Activated CD4-positive, alpha-beta T cell treated with anti-CD3 and anti-CD28 coated beads, Interleukin-2, Interleukin-6, amounts not matched to agents 100 ng/mL and 50 ng/mL, durations not matched to agents 16 hours and 8 hours (primary cell): ENCODE measurements at regions not wholly inside any gene's neighbourhood (a gene's known extent, or its start where the extent isn't known, plus 50 kb on each side); places are given as distances from the start of the nearest gene placed in this dataset.
"Not testable (repeated sequence)": the region's sequence is repeated elsewhere in the genome, so short reads cannot be mapped to it uniquely, and the experiment has no call there.

Experiments
- DNase-seq: peaks from one replicate; pipeline ENCODE4 v3.0.0-alpha.2; 2020

- DNase-seq = no peak
These were observed 130.3 kb downstream of the MYCN start for GRCh38 chr2:16070648-16070971.

- no peak for DNase-seq
These were observed 129.7 kb downstream of the MYCN start for GRCh38 chr2:16069933-16070647.

- no peak for DNase-seq
These were observed 129.2 kb downstream of the MYCN start for GRCh38 chr2:16069663-16069932.

GRCh38 chr2:16068552-16068940 is 128.2 kb downstream of the MYCN start:
- DNase-seq = no peak

- DNase-seq = no peak
These were observed 127.7 kb downstream of the MYCN start for GRCh38 chr2:16067866-16068551.

GRCh38 chr2:16067444-16067843 is 127.1 kb downstream of the MYCN start:
- no peak for DNase-seq

- no peak for DNase-seq
These were observed 126.7 kb downstream of the MYCN start for GRCh38 chr2:16067037-16067406.

- no peak for DNase-seq
These were observed 126.1 kb downstream of the MYCN start for GRCh38 chr2:16066261-16067036.

GRCh38 chr2:16065272-16066069 is 125.1 kb downstream of the MYCN start:
- DNase-seq = not testable (repeated sequence)

- DNase-seq = no peak
These were observed 124.4 kb downstream of the MYCN start for GRCh38 chr2:16064745-16065144.

GRCh38 chr2:16063955-16064633 is 123.7 kb downstream of the MYCN start:
- no peak for DNase-seq

- DNase-seq = no peak
These were observed 123.0 kb downstream of the MYCN start for GRCh38 chr2:16063251-16063850.

GRCh38 chr2:16062471-16063250 is 122.3 kb downstream of the MYCN start:
- DNase-seq = no peak

GRCh38 chr2:16061441-16062217 is 121.3 kb downstream of the MYCN start:
- DNase-seq = no peak

GRCh38 chr2:16060936-16061338 is 120.6 kb downstream of the MYCN start:
- DNase-seq = no peak

- no peak for DNase-seq
These were observed 120.0 kb downstream of the MYCN start for GRCh38 chr2:16060125-16060935.

- DNase-seq = no peak
These were observed 119.2 kb downstream of the MYCN start for GRCh38 chr2:16059393-16060016.

- DNase-seq = no peak
These were observed 118.5 kb downstream of the MYCN start for GRCh38 chr2:16058747-16059358.

- DNase-seq = no peak
These were observed 117.9 kb downstream of the MYCN start for GRCh38 chr2:16058256-16058655.
